NCI-H345 treated with DMSO at 0.1 percent for 48 hours (cell line): ENCODE measurements at regions not wholly inside any gene's neighbourhood (a gene's known extent, or its start where the extent isn't known, plus 50 kb on each side); places are given as distances from the start of the nearest gene placed in this dataset.
"Not testable (repeated sequence)": the region's sequence is repeated elsewhere in the genome, so short reads cannot be mapped to it uniquely, and the experiment has no call there.

ENCODE experiments used
- DNase-seq: peaks from one replicate; lab custom pipeline; 2025; ENCODE audit not compliant: unreplicated experiment; lab: John Stamatoyannopoulos, UW

DNA sequence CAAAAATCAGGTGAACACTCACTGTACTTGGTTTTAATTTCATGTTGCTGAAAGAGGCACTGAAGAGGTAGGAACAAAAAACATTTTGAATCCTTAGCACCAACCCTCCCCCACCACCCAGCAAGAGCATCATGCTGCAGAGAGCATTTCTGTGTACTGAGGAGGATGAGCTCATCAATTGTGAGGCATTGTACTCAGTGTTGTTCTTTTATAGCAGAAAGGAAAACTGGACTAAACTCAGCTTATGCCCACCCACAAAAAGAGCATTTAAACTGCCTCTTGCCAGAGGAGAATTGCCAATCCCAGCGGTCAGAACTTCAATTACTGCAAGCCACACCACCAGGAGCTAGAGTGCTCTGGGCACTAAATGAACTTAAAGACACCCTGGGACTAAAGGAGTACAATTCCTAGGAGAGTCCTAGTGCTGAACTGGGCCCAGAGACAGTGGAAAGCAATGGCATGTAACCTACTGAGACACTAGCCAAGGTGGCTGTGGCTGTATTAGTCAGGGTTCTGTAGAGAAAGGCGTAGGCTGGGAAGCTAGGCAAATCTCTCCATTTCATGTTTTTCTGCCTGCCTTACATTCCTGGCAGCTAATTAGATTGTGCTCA is 280.7 kb upstream of the KLHL4 start:
- no peak for DNase-seq

DNA sequence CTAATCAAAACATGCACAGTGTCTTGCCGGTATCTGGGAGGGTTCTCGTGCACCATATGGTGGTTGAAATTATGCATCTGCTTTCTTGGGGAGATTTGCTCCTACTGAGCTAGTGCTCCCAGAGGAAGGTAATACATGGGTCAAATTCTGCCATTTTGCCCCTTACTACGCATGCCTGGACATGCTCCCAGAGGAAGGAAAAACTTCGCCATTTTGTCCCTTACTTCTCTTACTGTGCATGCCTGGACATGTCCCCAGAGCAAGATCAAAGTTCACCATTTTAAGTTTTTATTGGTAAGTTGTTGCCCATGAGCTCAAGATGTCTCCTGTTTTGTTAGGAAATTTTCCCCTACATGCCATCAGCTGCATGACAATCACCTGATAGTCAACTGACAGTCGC is 252.1 kb upstream of the KLHL4 start:
- DNase-seq: no peak

DNA sequence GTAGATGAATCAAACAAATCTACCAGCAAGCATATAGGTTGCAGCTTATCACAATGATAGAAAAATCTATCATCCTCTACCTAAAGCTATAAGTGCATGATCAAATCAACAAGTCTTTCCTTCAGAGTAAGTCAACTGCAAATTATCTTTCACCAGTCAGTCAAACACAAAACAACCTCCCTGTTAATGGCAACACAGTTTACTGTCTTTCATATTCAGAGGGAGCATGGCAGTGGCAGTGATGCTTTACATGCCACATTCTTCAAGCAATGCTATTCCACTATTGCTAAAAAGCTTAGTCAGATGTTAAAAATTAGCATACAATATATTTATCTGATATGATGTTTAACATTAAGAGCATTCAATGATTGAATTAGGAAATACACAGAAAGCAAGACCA is 245.1 kb upstream of the KLHL4 start:
- no peak for DNase-seq

DNA sequence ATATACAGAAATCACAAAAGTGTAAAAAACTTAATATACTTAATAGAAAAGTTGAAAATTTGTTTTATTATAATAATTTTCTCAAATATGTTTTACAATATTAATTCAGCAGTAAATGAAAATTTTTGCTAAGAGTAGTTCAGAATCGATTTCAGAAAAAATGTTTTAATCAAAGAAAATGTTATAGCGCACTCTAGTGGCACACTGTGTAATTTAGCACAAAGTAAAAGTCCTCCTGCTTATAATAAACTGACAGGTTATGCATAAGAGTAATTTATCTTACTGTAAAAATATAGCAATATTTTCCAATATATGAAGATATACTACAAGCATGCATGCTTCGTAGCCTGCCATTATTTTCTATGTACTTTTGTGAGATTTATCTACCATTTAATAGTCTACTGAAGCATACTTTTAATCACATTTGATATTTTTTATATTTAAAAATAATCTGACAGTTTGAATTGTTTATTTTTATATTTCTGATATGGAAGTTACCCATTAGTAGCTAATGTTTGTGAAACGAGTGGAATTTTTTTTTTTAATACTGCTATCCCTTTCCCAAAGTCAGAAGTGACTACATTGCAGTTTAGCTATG is 217.9 kb upstream of the KLHL4 start:
- peak; percentile 48 for DNase-seq

DNA sequence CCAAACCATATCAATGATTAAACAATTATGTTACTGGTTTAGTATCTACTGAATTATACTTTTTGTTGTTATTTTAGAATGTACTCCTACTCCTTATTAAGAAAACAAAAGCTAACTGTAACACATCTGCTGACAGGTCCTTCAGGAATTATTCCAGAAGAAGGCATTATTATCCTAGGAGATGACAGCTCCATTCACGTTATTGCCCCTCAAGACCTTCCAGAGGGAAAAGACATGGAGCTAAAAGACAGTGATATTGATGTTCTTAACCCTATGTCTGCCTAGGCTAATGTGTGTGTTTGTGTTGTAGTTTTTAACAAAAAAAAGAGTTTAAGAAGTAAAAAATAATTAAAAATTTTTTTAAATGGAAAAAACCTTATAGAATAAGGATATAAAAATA is 206.8 kb upstream of the KLHL4 start:
- DNase-seq: no peak

DNA sequence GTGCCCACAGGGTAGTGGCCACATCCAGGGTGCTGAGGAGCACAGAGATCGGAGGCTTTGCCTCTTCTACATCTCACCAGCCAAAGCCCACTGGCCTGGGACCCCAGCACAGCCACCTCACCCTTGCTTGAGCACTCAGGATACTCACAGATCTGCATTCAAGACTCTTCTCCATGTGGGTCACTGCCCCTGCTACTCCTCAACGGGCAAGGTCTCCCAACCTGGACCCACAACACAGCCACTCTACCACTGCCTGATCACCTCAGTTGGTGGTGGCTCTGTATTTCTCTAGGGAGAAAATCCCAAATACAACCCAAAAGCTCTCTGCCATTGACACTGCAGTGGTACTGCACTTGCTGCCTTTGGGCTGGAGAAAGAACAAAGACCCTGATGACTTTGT is 190.3 kb upstream of the KLHL4 start:
- no peak for DNase-seq

DNA sequence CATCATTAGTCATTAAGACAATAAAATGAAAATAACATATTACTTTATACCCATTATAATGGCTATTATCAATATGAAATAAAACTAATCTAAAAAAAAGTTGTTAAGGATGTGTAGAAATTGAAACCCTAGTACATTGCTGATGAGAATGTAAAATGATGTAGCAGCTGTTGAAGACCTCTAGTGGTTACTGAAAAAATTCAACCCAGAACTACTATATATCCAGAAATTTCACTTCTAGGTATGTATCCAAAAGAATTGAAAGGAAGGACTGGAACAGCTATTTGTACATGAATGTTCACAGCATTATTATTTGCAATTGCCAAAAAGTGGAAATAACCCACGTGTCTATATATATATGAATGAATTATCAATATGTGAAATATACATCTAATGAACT is 180.3 kb upstream of the KLHL4 start:
- no peak for DNase-seq

DNA sequence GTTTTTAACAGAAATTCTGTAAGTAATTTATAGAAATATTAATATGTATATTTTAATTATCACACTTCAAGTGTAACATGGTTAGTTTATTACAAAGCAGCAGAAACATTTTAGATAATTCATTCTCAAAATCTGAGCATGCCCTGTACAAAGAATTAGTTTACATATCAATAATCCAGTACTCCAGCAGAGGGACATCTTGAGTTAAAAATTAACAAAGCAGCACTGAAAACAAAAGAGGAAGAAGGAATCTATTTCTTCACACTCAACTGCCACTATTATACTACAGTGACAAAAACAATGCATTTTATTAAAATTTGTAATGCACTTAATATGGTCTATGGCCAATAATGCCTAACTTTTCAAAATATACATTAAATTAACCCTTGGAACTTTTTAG is 179.1 kb upstream of the KLHL4 start:
- no peak for DNase-seq

DNA sequence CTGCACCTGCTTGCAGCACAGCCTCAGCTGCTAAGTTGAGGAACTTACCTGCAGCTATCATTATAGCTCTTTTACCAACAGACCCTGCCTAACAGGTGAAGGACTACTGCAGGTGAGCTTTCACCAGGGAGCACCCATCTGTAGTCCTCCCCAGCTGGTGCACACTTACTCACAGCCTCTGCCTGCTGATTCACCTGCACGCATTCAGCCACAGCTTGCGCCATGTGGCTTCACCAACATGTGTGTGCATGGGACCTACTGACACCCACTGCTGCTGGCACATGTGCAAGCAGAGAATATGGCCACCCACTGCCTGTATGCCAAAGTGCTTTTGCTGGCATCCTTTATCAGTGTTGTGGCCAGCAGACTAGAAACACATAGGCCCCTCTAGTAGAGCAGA is 146.7 kb upstream of the KLHL4 start:
- DNase-seq: no peak

DNA sequence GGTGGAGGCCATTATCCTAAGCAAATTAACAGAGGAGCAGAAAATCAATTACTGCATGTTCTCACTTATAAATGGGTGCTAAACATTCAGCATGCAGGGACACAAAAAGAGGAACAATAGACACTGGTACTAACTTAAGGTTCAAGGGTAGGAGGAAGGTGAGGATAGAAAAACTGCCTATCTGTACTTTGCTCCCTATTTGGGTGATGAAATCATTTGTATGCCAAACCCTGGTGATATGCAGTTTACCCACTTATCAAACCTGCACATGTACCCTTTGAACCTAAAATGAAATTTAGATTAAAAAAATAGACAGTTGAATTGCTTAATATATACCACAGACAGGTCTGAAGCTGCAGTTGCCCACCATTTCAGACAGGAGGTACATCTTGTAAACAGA is 143.3 kb upstream of the KLHL4 start:
- no peak for DNase-seq

DNA sequence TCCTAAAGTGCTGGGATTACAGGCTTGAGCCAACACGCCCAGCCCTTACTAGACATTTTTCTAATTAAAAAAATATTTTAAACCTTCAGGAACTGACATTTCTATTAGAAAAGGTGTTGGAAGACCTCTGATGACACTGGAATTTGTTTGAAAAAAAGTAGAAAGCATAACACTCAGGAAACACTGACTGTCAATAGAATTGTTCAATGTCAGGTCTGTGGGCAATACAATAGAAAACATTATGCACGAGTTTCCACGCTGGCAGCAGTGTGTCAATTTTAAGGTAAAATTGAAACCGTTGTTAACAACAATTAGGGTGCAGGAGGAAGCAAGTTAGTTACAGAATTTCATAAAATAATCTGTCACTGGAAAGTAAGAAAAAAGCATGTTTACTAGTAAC is 140.7 kb upstream of the KLHL4 start:
- no peak for DNase-seq

DNA sequence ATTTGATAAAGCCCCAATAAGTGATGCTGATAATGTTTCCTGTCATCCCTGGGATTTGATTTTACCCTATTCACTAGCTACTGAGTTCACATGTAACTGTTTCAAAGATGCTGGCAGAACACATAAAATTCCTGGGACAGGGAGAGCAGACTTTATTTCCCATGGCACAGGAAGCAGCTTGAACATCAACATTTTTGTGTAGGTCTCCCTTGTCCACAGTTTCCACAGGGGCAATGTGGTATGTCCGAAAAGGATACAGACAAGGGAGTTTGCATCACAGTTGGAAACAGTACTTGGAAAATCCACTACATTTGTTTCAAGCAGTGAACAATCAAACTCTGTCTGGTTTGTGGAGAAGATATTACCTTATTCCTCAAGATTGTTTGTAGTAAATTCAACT is 129.2 kb upstream of the KLHL4 start:
- DNase-seq: no peak

DNA sequence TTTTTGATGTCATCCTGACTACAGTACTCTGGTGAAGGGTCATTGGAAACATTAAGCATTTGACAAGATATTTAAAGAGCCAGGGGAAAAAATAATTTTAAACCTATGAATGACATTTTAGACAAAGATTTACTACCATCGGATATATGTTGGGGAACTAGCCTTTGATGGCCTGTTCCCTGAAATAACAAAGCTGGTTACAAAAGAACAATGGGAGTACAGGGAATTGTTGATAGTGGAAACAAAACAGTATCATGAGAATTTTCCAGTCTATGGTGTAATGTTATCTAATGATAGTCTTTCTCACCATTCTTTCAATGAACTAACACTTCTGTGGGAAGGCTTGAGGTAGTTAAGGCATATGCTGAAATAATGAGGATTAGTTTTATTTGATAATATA is 125.9 kb upstream of the KLHL4 start:
- no peak for DNase-seq

DNA sequence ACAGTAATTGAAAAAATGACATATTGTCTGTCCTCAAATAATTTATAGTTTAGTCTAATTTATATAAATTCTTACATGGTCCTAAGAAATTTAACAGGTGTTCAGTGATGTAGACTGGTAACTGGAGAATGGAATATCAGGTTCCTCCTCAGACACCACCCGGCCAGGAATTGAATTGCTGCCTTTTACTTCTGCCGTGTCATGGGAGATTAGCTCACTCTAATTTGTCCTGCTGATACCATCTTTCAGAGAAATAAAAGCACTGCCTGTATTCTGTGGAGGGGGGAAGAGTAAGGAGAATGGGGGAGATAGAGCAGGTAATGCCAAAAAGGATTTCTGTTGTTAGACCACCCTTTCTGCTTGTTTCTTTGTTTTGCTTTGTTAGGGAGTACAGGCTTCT is 125.2 kb upstream of the KLHL4 start:
- DNase-seq: no peak

DNA sequence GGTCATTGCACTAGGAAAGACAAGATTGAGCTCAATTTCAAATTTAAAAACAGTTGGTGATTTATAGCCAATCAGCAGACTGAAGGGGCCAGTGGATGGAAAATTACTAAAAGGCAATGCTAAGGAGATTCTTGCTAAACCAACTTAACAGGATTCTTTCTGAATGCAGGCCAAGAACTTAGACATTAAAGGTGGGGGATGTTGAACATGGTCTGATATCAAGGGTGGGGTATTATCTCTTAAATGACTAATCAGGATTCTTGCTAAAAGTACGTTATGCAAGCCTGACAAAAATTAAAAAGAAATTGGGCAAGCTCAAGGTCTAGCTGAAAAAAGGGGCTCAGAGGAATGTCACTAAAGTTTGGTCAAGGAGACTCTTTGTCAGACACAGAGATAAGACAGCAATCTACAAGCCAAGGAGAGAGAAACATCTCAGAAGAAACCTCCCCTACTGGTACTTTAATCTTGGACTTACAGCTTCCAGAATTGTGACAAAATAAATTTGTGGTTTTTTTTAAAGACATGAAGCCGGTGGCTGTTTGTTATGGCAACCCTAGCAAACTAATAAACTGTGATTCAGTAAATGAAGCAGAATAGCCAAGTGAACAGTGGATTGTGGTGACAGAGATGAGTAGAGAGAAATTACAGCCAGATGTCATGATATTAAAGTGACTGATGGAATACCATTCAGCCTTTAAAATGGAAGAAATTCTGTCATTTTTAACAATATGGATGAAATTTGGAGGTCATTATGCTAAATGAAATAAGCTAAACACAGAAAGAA is 120.3 kb upstream of the KLHL4 start:
- DNase-seq: no peak

DNA sequence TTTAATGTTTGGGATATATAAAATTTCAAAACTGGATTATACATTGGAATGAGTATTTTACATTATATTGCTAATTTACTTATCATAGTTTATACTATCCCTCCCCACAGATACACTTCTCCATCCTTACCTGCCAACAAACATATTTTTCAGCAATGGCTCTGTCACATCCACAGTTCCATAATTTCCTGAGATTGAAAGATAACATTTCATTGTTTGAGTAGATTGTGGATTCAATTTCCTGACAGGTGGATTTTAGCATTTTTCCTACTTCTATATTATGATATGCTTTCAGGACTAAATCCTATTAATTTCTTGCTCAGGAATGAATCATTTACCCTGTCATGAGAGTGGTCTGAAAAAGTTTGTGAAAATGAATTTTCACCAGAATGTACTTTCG is 115.3 kb upstream of the KLHL4 start:
- DNase-seq: no peak

DNA sequence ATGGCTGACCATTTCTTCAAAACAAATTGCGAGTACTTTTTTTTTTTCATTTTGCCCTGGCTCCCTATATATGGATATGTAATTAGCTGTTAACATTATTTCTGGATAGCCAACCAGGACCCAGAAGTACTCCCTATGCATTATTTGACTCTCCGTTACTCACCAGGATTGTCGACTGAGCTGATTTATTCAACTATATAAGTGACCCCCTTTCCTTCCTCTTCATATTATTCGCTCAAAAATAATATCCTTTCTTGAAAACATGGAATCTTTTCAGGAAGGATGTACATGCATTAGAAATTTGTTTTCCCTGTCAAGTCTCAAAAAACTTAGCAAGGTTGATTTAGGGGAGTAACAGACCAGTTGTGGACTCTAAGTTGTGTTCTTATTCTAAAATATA is 114.1 kb upstream of the KLHL4 start:
- no peak for DNase-seq

DNA sequence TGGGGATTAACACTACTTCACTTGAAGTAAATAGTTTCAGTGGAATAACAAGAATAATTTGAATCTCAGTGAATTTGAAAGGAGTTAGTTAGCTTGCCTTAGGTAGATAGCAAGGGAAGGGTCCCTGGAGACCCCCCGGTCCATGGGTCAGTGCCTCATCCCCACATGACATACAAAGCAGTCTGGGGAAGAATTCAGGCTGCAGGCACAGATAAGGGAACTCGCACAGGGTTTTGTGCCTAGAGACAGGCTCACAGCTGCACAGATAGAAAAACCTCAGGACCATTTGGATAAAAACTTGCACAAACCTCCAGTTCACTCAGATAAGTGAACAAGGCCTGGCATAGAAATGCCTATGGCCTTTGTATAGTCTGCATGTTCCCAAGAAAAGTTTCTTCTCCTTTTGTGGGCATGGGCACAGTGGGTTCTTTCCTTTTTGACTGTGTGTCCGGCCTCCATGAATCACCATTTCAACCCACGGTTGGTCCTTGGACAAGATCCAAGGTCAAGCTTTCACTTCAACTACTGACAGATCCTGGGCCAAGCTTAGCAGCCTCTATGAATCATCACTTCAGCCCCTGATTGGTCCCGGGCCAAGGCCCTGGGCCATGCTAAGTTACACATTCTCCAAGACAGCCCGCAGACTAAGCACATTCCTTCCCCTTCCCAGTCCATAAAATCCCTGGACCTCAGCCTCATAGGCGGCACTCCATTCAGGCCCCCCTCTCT is 108.3 kb upstream of the KLHL4 start:
- no peak for DNase-seq

DNA sequence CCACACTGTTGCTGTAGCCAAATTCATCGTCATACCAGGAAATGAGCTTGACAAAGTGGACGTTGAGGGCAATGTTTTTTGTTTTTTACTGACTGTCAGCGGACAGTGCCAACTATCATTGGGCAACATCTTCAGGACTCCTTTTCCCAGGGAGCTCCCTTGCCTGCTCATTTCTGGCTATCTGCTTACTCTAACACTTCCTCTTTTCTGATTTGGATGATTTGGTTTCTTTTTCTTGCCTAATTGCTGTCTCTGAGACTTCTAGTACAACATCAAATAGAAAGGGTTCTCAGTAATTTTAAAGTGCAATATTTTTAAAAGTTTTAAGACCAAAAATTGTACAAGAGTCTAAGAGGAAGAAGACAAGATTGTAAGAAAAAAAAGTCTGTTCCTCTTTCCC is 92.0 kb upstream of the KLHL4 start:
- no peak for DNase-seq

DNA sequence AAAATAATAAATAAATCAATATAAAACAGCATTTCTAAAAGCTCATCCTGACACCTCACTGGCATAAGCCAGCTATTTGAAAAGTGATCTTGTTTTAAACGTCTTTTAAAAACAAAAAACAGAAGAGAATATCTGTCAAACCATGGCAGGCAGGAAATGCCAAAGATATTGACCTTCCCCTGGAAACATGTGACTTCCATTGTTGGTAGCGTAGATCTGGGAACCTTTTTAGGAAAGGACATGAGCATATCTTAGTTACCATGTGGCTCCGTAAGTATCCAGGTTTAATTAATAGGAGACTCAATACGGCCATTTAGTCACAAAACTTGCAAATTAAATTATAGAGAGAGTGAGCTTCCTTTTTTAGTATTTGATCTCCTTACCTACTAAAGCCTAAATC is 83.0 kb upstream of the KLHL4 start:
- DNase-seq: no peak

DNA sequence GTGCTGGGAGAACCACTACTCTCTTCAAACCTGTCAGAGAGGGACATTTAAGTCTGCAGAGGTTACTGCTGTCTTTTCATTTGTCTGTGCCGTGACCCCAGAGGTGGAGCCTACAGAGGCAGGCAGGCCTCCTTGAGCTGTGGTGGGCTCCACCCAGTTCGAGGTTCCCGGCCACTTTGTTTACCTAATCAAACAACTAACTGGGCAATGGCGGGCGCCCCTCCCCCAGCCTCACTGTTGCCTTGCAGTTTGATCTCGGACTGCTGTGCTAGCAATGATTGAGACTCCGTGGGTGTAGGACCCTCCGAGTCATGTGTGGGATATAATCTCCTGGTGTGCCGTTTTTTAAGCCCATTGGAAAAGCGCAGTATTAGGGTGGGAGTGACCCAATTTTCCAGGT is 69.0 kb upstream of the KLHL4 start:
- not testable (repeated sequence) for DNase-seq

DNA sequence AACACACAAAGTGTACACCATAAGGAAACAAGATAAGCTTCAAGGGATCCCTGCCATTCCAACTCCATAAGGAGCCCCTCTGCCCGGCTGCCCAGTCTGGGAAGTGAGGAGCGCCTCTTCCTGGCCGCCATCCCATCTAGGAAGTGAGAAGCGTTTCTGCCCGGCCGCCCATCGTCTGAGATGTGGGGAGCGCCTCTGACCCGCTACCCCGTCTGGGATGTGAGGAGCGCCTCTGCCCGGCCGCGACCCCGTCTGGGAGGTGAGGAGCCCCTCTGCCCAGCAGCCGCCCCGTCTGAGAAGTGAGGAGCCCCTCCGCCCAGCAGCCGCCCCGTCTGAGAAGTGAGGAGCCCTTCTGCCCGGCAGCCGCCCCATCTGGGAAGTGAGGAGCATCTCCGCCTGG is 51.8 kb upstream of the KLHL4 start:
- not testable (repeated sequence) for DNase-seq
